Right cardiac atrium (tissue), 5 donors: ENCODE measurements at regions not wholly inside any gene's neighbourhood (a gene's known extent, or its start where the extent isn't known, plus 50 kb on each side); places are given as distances from the start of the nearest gene placed in this dataset.

Experiments used
- ATAC-seq, 2 donors: fragments of 200-7000 bp; cut with Tn5 transposase; one replicate each; pipeline versions ENCODE4 v1.8.0 to v1.9.1; 2020; ENCODE audit warnings: moderate library complexity in 2 of 2, mild to moderate bottlenecking in 1 of 2
- DNase-seq, 3 donors: peaks; one replicate each; pipeline ENCODE4 v3.0.0-alpha.2; 2020
- H3K27ac ChIP-seq: one replicate; pipeline ENCODE4 v1.5.1; 2013; ENCODE audit warnings: mild to moderate bottlenecking, low read length, control low read depth, moderate library complexity
- H3K27me3 ChIP-seq: one replicate; pipeline ENCODE4 v1.6.1; 2013; ENCODE audit not compliant: control insufficient read depth, insufficient read depth
- H3K4me1 ChIP-seq: one replicate; pipeline ENCODE4 v1.6.1; 2013; ENCODE audit warnings: low read length; ENCODE audit not compliant: control insufficient read depth, insufficient read depth
- H3K4me3 ChIP-seq: one replicate; pipeline ENCODE4 v1.5.1; 2013; ENCODE audit warnings: low read length, control low read depth
- H3K9me3 ChIP-seq: one replicate; pipeline ENCODE4 v1.6.1; 2013; ENCODE audit warnings: low read length; ENCODE audit not compliant: control insufficient read depth
- WGBS: extraction: QIAGEN DNeasy Blood & Tissue Kit; methylation state at CpG from one replicate; pipeline ENCODE4 v1.1.7; 2013; 5-methylcytosine and 5-hydroxymethylcytosine counted together
- intact Hi-C, 4 donors: fragments of 100-400 bp; cut with DNase I; formaldehyde crosslinking; loops; one replicate each; pipeline versions ENCODE4 v1.11.0 to v1.14.0; 2022 to 2023
- donor health status: healthy with polysubstance abuse.
- donor health status: DM: no; HTN: yes; CAD: no.
- donor health status: DM: no; HTN: no; CAD: no.
- donor health status: DM: no; HTN: yes; CAD: no; lungs with severe emphysema.
- donor health status: DM: yes; HTN: yes; CAD: no.

DNA sequence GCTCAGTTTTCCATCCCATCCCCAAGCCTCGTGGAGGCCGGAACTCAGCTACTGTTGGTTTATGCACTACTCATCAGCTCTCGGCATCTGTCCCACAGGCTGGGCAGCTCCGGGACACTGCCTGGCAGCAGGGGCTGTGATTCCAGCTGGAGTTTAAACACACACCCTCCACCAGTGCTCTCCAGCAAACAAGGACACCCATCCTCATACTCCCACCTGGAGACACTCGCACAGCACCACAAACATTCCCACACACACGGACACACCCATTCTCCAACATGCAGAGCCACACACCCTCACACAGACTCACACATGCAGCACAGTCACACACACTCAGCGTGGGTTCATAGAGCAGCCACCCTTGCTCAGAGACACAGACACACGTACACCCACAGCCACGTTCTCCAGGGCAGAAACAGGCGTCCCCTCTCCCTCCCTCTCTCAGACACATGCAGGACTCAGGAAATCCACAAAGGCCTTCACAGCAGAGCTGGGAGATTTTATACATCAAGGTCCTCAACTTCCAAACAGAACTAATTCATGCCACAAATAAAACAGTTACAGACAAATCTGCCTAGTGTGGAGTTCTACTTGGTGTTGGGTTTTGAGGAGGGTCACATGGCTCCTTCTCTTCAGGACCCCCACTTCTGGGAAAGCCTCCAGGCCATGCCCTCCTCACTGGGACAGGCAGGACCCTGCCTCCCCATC is 785.4 kb downstream of the UQCRFS1 start:
- intact Hi-C loops, result no loop called here

DNA sequence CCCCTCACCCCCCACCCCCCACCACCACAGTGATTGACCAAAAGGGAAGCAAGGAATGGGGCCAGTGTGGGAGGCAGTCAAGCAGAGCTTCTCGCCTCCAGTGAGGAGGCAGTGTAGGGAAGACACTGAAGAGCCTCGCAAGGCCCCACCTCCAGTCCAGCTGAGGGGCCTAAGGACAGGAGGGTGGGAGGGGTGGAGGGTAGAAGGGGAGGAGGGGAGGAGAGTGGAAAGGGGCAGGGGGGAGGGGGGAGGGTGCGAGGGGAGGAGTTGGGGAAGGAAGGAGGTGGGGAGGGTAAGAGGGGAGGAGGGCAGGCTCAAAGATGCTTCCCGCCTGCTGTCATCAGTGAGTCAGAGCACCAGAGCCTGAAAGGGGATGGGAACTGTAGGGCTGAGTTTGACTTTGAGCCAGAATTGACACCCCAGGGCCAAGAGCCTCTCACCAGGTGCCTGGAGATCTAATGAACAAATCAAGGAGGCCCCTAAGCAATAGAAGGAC is 786.2 kb downstream of the UQCRFS1 start:
- Histone ChIP-seq H3K4me3 (no peak overlapping the region), H3K27ac (no peak overlapping the region), H3K9me3 (no peaks in the 10 kb centered on the region), H3K4me1 (no peaks in the 10 kb centered on the region), H3K27me3 (no peaks in the 10 kb centered on the region)
- DNase-seq, result no peak
- no peak for ATAC-seq
- intact Hi-C loops, result no loop called here
- WGBS, result 39% methylated on average over 4 of the region's 4 CpGs

More for the DNA sequence above, 785.4 kb downstream of the UQCRFS1 start:
- 70% methylated on average over 10 of the region's 10 CpGs for WGBS
- no peak for ATAC-seq
- Histone ChIP-seq H3K27me3 (no peaks in the 10 kb centered on the region), H3K27ac (no peak overlapping the region), H3K9me3 (no peaks in the 10 kb centered on the region), H3K4me1 (no peaks in the 10 kb centered on the region), H3K4me3 (no peak overlapping the region)
- no peak for DNase-seq

GRCh38 chr19:28426110-28426729 is 786.7 kb downstream of the UQCRFS1 start:
- intact Hi-C loops, result no loop called here
- no peaks in the 10 kb centered on the region for H3K4me1 ChIP-seq
- H3K27me3 ChIP-seq, result no peaks in the 10 kb centered on the region
- H3K4me3 ChIP-seq, result no peak overlapping the region
- no peak for DNase-seq
- no peaks in the 10 kb centered on the region for H3K9me3 ChIP-seq
- ATAC-seq, result no peak
- 30% methylated on average over 7 of the region's 7 CpGs for WGBS
- no peak overlapping the region for H3K27ac ChIP-seq

- WGBS, result 40% methylated on average over 13 of the region's 13 CpGs
- Histone ChIP-seq H3K27me3 (no peaks in the 10 kb centered on the region), H3K4me3 (no peak overlapping the region), H3K4me1 (no peaks in the 10 kb centered on the region), H3K9me3 (no peaks in the 10 kb centered on the region), H3K27ac (no peak overlapping the region)
- DNase-seq (no peak), ATAC-seq (no peak)
- intact Hi-C loops, result no loop called here
Observed at GRCh38 chr19:28425046-28425931, 787.7 kb downstream of the UQCRFS1 start.

DNA sequence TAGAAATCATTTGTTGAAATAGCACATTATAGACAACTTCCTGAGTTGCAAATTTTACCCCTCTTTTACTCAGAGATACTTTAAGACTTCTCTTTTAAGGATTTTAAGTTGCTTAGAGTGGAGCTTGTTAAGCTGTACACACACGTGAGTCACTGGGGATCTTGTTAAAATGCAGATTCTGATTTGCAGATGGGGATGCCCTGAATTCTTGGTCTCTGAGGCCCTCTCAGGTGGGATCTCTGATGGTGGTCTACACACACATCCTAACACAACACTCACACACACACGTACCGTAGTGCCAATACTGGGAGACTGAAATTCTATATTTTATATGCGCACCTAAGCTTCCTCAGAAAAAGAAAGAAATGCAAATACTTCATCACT is 788.3 kb downstream of the UQCRFS1 start:
- intact Hi-C loops, result no loop called here
- Histone ChIP-seq H3K9me3 (no peaks in the 10 kb centered on the region), H3K4me1 (no peaks in the 10 kb centered on the region), H3K4me3 (no peak overlapping the region), H3K27ac (no peak overlapping the region), H3K27me3 (no peaks in the 10 kb centered on the region)
- 50% methylated on average over 4 of the region's 4 CpGs for WGBS
- no peak for DNase-seq
- no peak for ATAC-seq

GRCh38 chr19:28424077-28424476 is 788.9 kb downstream of the UQCRFS1 start:
- Histone ChIP-seq H3K27ac (no peak overlapping the region), H3K4me3 (no peak overlapping the region), H3K27me3 (no peaks in the 10 kb centered on the region), H3K4me1 (no peaks in the 10 kb centered on the region), H3K9me3 (no peaks in the 10 kb centered on the region)
- intact Hi-C loops, result no loop called here
- 59% methylated on average over 5 of the region's 5 CpGs for WGBS
- DNase-seq (no peak), ATAC-seq (no peak)

- H3K4me3 ChIP-seq, result no peak overlapping the region
- DNase-seq (no peak), ATAC-seq (no peak)
- H3K27ac ChIP-seq, result no peak overlapping the region
- H3K9me3 ChIP-seq, result no peaks in the 10 kb centered on the region
- WGBS, result 72% methylated on average over 6 of the region's 6 CpGs
- intact Hi-C loops, result no loop called here
- H3K4me1 ChIP-seq, result no peaks in the 10 kb centered on the region
- H3K27me3 ChIP-seq, result no peaks in the 10 kb centered on the region
Observed at GRCh38 chr19:28422791-28423650, 789.9 kb downstream of the UQCRFS1 start.

GRCh38 chr19:28422046-28422445 is 790.9 kb downstream of the UQCRFS1 start:
- Histone ChIP-seq H3K4me1 (no peaks in the 10 kb centered on the region), H3K27me3 (no peaks in the 10 kb centered on the region), H3K4me3 (no peak overlapping the region), H3K27ac (no peak overlapping the region), H3K9me3 (no peaks in the 10 kb centered on the region)
- ATAC-seq, result no peak
- WGBS, result 81% methylated on average over 7 of the region's 7 CpGs
- DNase-seq, result no peak
- intact Hi-C loops, result no loop called here

DNA sequence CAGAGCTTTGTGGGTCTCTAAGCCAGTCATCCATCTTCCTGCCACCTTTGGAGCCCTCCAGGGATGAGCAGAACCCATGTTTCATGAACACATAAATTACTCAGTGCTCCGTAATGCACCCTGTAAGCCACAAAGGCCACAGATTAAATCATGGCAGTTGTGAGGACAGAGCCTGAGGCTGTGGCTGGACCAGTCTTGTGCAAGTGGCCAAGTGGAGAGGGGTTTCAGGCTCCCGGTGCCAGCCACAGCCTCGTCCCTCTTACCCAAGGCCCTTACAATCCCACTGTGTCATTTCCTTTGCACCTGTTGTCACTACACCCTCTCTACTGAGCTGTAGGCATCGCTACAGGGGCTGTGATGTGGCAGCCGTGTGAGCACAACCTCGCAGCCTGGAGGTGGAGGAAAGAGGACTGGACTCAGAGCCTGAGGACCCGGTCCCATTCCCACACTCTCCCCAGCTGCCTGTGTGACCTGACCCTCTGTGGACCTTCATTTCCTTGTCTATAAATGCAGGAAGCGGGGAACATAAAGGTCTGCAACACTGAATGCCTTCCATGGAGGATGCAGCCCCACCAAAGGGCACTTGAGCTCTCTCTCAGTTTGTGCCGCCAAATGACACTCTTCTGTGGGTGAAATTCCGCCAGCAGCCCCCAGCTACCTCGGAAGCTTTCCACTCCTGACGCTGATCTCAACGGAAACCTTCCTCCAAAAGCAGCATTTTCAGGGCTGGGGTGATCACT is 792.0 kb downstream of the UQCRFS1 start:
- 74% methylated on average over 13 of the region's 13 CpGs for WGBS
- intact Hi-C loops, result no loop called here
- Histone ChIP-seq H3K9me3 (no peaks in the 10 kb centered on the region), H3K27ac (no peak overlapping the region), H3K27me3 (no peaks in the 10 kb centered on the region), H3K4me3 (no peak overlapping the region), H3K4me1 (no peaks in the 10 kb centered on the region)
- DNase-seq, result no peak
- ATAC-seq, result no peak

GRCh38 chr19:28419312-28419711 is 793.6 kb downstream of the UQCRFS1 start:
- 64% methylated on average over 2 of the region's 2 CpGs for WGBS
- no peak for DNase-seq
- Histone ChIP-seq H3K4me3 (no peak overlapping the region), H3K9me3 (no peaks in the 10 kb centered on the region), H3K4me1 (no peaks in the 10 kb centered on the region), H3K27me3 (no peaks in the 10 kb centered on the region), H3K27ac (no peak overlapping the region)
- intact Hi-C loops, result no loop called here
- no peak for ATAC-seq
